ENCODE measurements at regions not wholly inside any gene's neighbourhood (a gene's known extent, or its start where the extent isn't known, plus 50 kb on each side); places are given as distances from the start of the nearest gene placed in this dataset.

- no peaks in the 10 kb centered on the region for H3K9me3 Mint-ChIP-seq (ENCODE audit: insufficient read depth)
- POLR2A ChIA-PET: no interaction called here
- Histone ChIP-seq H3K36me3 (replicated peaks in 1 of 2; ENCODE audit: control extremely low read depth in 1 of 2, control insufficient read depth in 1 of 2, extremely low read depth in 1 of 2, insufficient read depth in 2 of 2, low read length in 1 of 2) (no peaks in the 10 kb centered on the region), H3K27me3 (replicated peaks in 1 of 4; ENCODE audit: control extremely low read depth in 1 of 4, control insufficient read depth in 3 of 4, insufficient read depth in 4 of 4, low read length in 3 of 4) (no peaks in the 10 kb centered on the region), H3K4me3 (ENCODE audit: control extremely low read depth in 1 of 5, extremely low read depth in 1 of 5, insufficient read depth in 1 of 5, low read depth in 2 of 5, low read length in 4 of 5) (no peak overlapping the region), H3K79me2 (ENCODE audit: control insufficient read depth, insufficient read depth, low read length) (no peaks in the 10 kb centered on the region), H3K9me3 (ENCODE audit: control extremely low read depth in 1 of 3, control insufficient read depth in 2 of 3, insufficient read depth in 1 of 3, low read length in 2 of 3) (no peaks in the 10 kb centered on the region), H4K20me1 (ENCODE audit: control insufficient read depth, insufficient read depth, low read length, poor library complexity, severe bottlenecking) (no peaks in the 10 kb centered on the region), H3K27ac (ENCODE audit: low read length in 2 of 2) (no peak overlapping the region), H3K4me2 (replicated peaks; ENCODE audit: low read depth, low read length, poor library complexity, severe bottlenecking) (no peak overlapping the region), H3K9ac (ENCODE audit: low read length) (no peak overlapping the region), H3K4me1 (ENCODE audit: control insufficient read depth in 2 of 2, insufficient read depth in 2 of 2, low read length in 2 of 2) (no peaks in the 10 kb centered on the region), H2AFZ (ENCODE audit: insufficient read depth, low read depth, low read length, poor library complexity, severe bottlenecking) (no peak overlapping the region)
- no peaks in the 10 kb centered on the region for H3K4me1 Mint-ChIP-seq
- no peak overlapping the region for H3K27ac Mint-ChIP-seq
- no CpG with 5 or more reads among the region's 3 CpGs for WGBS (ENCODE audit: insufficient coverage)
- CTCF ChIA-PET: interaction anchor here (0.7 to 1.0 kb wide), 2 partner anchors 17 to 397 kb away, joined by 3 to 4 read pairs; no protein-coding TSS in a partner anchor
- intact Hi-C loops (cut with micrococcal nuclease): loop anchor here (5.0 kb wide), 1 partner anchor 397 kb away; no protein-coding TSS in a partner anchor
- DNase-seq (no peak), ATAC-seq (ENCODE audit: low read depth) (no peak)
- peaks cover 3% of the 10 kb centered on the region for H3K27me3 Mint-ChIP-seq
- H3K4me3 Mint-ChIP-seq: no peak overlapping the region
- TF ChIP-seq, protein P1, sequence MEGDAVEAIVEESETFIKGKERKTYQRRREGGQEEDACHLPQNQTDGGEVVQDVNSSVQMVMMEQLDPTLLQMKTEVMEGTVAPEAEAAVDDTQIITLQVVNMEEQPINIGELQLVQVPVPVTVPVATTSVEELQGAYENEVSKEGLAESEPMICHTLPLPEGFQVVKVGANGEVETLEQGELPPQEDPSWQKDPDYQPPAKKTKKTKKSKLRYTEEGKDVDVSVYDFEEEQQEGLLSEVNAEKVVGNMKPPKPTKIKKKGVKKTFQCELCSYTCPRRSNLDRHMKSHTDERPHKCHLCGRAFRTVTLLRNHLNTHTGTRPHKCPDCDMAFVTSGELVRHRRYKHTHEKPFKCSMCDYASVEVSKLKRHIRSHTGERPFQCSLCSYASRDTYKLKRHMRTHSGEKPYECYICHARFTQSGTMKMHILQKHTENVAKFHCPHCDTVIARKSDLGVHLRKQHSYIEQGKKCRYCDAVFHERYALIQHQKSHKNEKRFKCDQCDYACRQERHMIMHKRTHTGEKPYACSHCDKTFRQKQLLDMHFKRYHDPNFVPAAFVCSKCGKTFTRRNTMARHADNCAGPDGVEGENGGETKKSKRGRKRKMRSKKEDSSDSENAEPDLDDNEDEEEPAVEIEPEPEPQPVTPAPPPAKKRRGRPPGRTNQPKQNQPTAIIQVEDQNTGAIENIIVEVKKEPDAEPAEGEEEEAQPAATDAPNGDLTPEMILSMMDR (IDR thresholded peaks at IDR 0.05): no peak
- no peak for TF ChIP-seq EZH2 (IDR thresholded peaks at IDR 0.05; ENCODE audit: borderline replicate concordance, insufficient read depth, low read depth, low read length, poor library complexity, severe bottlenecking)
These were observed 277.8 kb downstream of the RAP2B start for GRCh38 chr3:153439780-153440179.

DNA sequence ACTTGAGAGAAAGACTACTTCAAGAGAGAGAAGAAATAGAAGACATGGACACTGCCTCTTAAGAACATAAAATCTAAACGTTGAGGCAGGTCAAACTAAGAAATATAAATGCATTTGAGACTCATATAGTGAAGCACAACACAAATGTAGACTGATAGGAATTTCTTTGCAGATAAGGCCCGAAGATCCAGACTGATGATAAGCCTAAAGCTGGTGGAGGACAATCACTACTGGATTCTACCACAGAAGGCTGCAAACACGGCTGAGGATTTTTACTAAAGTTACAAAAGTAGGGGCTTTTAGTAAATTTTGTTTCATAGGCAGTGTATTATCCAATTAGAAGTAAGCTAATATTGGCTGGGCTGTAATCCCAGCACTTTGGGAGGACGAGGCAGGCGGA is 278.3 kb downstream of the RAP2B start:
- TF ChIP-seq, protein P1 (IDR thresholded peaks at IDR 0.05): no peak
- TF ChIP-seq EZH2 (IDR thresholded peaks at IDR 0.05; ENCODE audit: borderline replicate concordance, insufficient read depth, low read depth, low read length, poor library complexity, severe bottlenecking): no peak
- intact Hi-C loops (cut with micrococcal nuclease): loop anchor here (5.0 kb wide), 1 partner anchor 398 kb away; no protein-coding TSS in a partner anchor

More for the DNA sequence above, 278.3 kb downstream of the RAP2B start:
- no peaks in the 10 kb centered on the region for H3K9me3 ChIP-seq (ENCODE audit: control extremely low read depth in 1 of 3, control insufficient read depth in 2 of 3, insufficient read depth in 1 of 3, low read length in 2 of 3)
- no peak overlapping the region for H3K4me2 ChIP-seq (replicated peaks; ENCODE audit: low read depth, low read length, poor library complexity, severe bottlenecking)
- CTCF ChIA-PET: interaction anchor here (1.0 kb wide), 1 partner anchor 397 kb away, joined by 4 read pairs; no protein-coding TSS in a partner anchor
- H3K27ac Mint-ChIP-seq: no peak overlapping the region
- ATAC-seq (ENCODE audit: low read depth) (no peak), DNase-seq (no peak)
- H4K20me1 ChIP-seq (ENCODE audit: control insufficient read depth, insufficient read depth, low read length, poor library complexity, severe bottlenecking): no peaks in the 10 kb centered on the region
- no peak overlapping the region for H3K9ac ChIP-seq (ENCODE audit: low read length)
- H3K4me1 Mint-ChIP-seq: no peaks in the 10 kb centered on the region
- H3K79me2 ChIP-seq (ENCODE audit: control insufficient read depth, insufficient read depth, low read length): no peaks in the 10 kb centered on the region
- H3K4me1 ChIP-seq (ENCODE audit: control insufficient read depth in 2 of 2, insufficient read depth in 2 of 2, low read length in 2 of 2): no peaks in the 10 kb centered on the region
- peaks cover 3% of the 10 kb centered on the region for H3K27me3 Mint-ChIP-seq
- H3K27ac ChIP-seq (ENCODE audit: low read length in 2 of 2): no peak overlapping the region
- no peaks in the 10 kb centered on the region for H3K36me3 ChIP-seq (replicated peaks in 1 of 2; ENCODE audit: control extremely low read depth in 1 of 2, control insufficient read depth in 1 of 2, extremely low read depth in 1 of 2, insufficient read depth in 2 of 2, low read length in 1 of 2)
- 93% methylated on average over 3 of the region's 5 CpGs for WGBS (ENCODE audit: insufficient coverage)
- no peak overlapping the region for H3K4me3 Mint-ChIP-seq
- H3K27me3 ChIP-seq (replicated peaks in 1 of 4; ENCODE audit: control extremely low read depth in 1 of 4, control insufficient read depth in 3 of 4, insufficient read depth in 4 of 4, low read length in 3 of 4): no peaks in the 10 kb centered on the region
- H2AFZ ChIP-seq (ENCODE audit: insufficient read depth, low read depth, low read length, poor library complexity, severe bottlenecking): no peak overlapping the region
- POLR2A ChIA-PET: no interaction called here
- H3K4me3 ChIP-seq (ENCODE audit: control extremely low read depth in 1 of 5, extremely low read depth in 1 of 5, insufficient read depth in 1 of 5, low read depth in 2 of 5, low read length in 4 of 5): no peak overlapping the region
- H3K9me3 Mint-ChIP-seq (ENCODE audit: insufficient read depth): no peaks in the 10 kb centered on the region
